Dendritic cell treated with granulocyte-macrophage colony-stimulating factor and Interleukin-4, amounts not matched to agents 40 ng/mL and 50 ng/mL, for 4 days (primary cell): ENCODE measurements at regions not wholly inside any gene's neighbourhood (a gene's known extent, or its start where the extent isn't known, plus 50 kb on each side); places are given as distances from the start of the nearest gene placed in this dataset.

ENCODE experiments used
- H3K27ac Mint-ChIP-seq: one replicate; pipeline ENCODE4 v1.8.0; 2022; ENCODE audit warnings: mild to moderate bottlenecking, mixed read lengths
- H3K27me3 Mint-ChIP-seq: one replicate; pipeline ENCODE4 v1.8.0; 2022; ENCODE audit warnings: mild to moderate bottlenecking, mixed read lengths
- H3K36me3 Mint-ChIP-seq: one replicate; pipeline ENCODE4 v1.8.0; 2022; ENCODE audit warnings: low read depth, mixed read lengths
- H3K4me1 Mint-ChIP-seq: one replicate; pipeline ENCODE4 v1.8.0; 2022; ENCODE audit warnings: low read depth, mixed read lengths
- H3K4me3 Mint-ChIP-seq: one replicate; pipeline ENCODE4 v1.8.0; 2022; ENCODE audit warnings: mild to moderate bottlenecking, moderate library complexity, mixed read lengths
- H3K9me3 Mint-ChIP-seq: one replicate; pipeline ENCODE4 v1.8.0; 2022; ENCODE audit warnings: mixed read lengths
- intact Hi-C: fragments of 100-400 bp; cut with micrococcal nuclease; formaldehyde crosslinking; loops from one replicate; pipeline ENCODE4 v1.15.0; 2022

DNA sequence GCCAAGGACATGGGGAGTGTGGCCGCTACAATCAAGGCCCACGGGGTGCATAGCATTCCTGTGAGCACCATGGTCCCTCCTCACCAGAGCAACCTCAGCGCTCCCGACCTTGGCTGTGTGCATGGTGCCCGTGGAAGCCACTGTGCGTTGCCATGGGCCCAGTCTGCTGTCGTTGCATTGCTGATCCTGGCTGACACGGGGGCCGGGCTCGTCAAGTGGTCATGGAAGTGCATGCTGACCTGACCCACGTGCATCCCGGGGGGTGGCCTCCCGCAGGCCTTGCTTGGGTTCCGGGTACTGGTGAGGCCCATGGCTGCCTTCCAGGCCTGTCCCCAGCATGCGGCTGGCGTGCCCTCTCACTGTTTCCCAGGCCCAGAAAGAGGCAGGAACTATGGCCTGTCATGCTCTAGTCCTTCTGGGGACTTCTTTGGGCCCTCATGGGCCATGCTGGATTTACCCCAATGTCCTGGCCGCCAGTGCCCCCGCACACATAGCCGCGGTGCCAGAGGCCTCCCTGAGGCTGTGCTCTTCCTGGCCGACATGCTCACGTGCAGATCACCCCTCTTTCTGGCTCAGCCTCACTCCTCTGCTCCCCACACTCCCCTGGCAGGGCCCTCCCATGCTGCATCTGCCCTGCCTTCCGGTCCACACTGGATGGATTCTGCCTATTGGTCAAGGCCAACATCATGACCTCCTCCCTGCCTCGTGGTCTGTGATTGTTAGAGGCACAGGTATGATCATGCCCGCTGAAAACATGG, 1258.0 kb downstream of the BRD1 start:
- intact Hi-C loops: no loop called here
- Mint-ChIP-seq H3K27ac (no peak overlapping the region), H3K4me3 (no peak overlapping the region), H3K9me3 (peaks cover 11% of the 10 kb centered on the region), H3K27me3 (peaks cover 34% of the 10 kb centered on the region), H3K36me3 (no peaks in the 10 kb centered on the region), H3K4me1 (no peaks in the 10 kb centered on the region)

GRCh38 chr22:48568736-48569330, 1258.8 kb downstream of the BRD1 start:
- H3K4me1 Mint-ChIP-seq: no peaks in the 10 kb centered on the region
- no peak overlapping the region for H3K4me3 Mint-ChIP-seq
- H3K9me3 Mint-ChIP-seq: peaks cover 11% of the 10 kb centered on the region
- intact Hi-C loops: no loop called here
- peaks cover 26% of the 10 kb centered on the region for H3K27me3 Mint-ChIP-seq
- no peak overlapping the region for H3K27ac Mint-ChIP-seq
- no peaks in the 10 kb centered on the region for H3K36me3 Mint-ChIP-seq

DNA sequence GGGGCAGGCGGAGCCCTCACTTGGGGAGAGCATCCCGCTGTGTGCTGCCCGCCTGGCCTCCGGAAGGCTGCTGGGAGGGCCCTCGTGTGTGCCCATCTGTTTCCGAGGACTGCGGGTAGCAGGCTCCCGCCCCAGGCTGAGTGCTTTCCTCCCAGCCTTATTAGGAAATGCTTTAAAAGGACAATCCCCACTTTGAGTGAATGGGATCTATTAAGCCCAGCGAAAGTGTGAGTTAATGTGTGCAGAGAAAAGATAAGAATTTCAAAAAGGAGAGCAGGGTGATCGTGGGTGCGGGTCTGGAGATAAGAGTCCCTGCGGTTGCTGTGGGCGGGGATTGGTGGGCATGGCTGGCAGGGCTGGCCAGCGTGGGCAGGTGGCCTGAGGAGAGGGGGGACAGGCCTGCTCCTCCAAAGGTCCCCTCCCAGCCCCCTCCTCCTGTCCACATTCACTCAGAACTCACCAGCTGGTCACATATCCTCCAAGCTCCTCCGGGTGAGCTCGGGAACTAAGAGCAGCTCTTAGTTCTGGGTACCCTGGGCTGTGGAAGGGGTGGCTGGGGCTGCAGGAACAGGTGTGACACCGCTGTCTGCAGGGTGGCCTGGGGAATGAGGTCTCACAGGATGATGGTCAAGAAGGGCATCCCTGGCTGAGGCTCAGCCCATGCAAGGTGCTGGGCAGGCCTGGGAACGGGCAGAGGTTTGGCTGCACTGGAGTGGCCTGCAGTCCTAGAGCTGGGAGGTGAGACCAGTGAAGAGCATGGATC, 1260.3 kb downstream of the BRD1 start:
- no peak overlapping the region for H3K4me3 Mint-ChIP-seq
- intact Hi-C loops: no loop called here
- H3K36me3 Mint-ChIP-seq: no peaks in the 10 kb centered on the region
- peaks cover 11% of the 10 kb centered on the region for H3K9me3 Mint-ChIP-seq
- H3K4me1 Mint-ChIP-seq: no peaks in the 10 kb centered on the region
- H3K27me3 Mint-ChIP-seq: peaks cover 12% of the 10 kb centered on the region
- no peak overlapping the region for H3K27ac Mint-ChIP-seq

DNA sequence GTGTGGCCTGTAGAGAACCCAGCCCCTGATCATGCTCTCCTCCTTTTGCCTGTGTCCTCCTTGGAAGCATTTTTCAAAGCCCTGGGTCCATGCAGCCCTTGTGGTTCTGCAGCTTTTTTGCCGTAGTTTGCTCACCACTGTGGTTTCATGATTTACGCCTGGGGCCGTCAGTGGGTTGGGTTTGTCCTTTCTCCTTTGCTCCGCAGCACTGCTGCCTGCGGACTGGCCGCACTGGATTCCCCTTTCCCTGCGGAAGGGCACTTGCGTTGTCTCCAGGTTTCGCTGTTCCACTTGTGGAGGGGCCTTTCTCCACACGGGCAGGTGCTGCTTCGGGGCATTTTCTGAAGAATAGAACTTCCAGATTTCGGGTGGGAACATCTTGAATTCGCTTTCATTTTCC, 1260.9 kb downstream of the BRD1 start:
- Mint-ChIP-seq H3K36me3 (no peaks in the 10 kb centered on the region), H3K27ac (no peak overlapping the region), H3K27me3 (peaks cover 10% of the 10 kb centered on the region), H3K9me3 (peaks cover 10% of the 10 kb centered on the region), H3K4me3 (no peak overlapping the region), H3K4me1 (no peaks in the 10 kb centered on the region)
- intact Hi-C loops: no loop called here

DNA sequence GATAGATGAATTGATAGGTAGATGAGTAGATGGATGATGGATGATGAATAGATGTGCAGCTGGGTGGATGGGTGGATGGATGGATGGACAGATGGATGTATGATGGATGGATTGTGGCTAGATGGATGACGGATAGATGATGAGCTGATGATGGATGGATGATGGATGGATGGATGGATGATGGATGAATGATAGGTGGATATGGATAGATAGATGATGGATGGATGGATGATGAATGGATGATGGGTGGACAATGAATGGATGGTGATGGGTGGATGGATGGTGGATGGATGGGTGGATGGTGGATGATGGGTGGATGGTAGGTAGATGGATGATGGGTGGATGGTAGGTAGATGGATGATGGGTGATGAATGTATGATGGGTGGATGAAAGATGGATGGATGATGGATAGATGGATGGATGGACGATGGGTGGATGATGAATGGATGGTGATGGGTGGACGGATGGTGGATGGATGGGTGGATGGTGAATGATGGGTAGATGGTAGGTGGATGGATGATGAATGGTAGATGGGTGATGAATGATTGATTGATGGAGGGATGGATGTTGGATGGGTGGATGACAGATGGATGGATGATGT, 1261.7 kb downstream of the BRD1 start:
- Mint-ChIP-seq H3K4me3 (no peak overlapping the region), H3K36me3 (no peaks in the 10 kb centered on the region), H3K9me3 (peaks cover 3% of the 10 kb centered on the region), H3K27ac (no peak overlapping the region), H3K4me1 (no peaks in the 10 kb centered on the region), H3K27me3 (peaks cover 9% of the 10 kb centered on the region)
- intact Hi-C loops: no loop called here

DNA sequence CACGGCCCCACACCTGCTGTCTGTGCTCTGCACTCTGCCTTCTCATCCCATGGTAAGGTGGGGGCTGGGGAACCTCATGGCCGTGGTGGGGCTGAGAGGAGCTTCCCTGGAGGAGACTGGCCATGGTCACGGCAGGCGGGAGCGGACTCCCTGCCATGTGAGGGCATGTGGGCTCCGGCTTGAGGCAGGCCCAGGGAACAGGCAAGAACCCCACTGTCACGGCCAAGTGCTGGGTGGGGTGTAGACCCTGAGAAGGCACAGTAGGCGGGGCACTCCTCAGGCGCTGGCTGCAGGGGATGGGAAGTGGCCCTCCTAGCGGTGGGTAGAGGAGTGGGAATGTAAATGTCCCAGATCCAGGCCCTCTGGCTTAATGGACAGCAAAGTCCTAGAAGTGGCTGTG, 1262.7 kb downstream of the BRD1 start:
- no peaks in the 10 kb centered on the region for H3K4me1 Mint-ChIP-seq
- no peaks in the 10 kb centered on the region for H3K9me3 Mint-ChIP-seq
- H3K36me3 Mint-ChIP-seq: no peaks in the 10 kb centered on the region
- H3K27ac Mint-ChIP-seq: no peak overlapping the region
- intact Hi-C loops: no loop called here
- peaks cover 9% of the 10 kb centered on the region for H3K27me3 Mint-ChIP-seq
- no peak overlapping the region for H3K4me3 Mint-ChIP-seq

DNA sequence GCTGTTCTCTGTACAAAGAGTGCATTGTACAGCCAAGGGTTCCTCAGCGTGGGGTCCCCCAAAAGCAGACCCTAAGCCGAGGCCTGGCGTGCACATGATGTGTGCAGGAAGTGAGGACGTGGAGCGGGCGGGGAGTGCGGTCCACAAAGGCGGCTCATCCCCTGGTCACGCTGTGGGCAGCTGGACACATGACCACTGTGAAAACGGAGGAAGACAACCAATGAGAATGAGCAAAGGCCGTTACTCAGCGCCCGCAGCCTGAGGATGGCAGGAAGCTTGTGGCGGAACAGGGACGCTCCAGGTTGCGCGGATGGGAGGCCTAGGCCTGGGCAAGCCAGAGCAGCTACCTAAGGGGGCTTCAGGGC, 1263.7 kb downstream of the BRD1 start:
- H3K9me3 Mint-ChIP-seq: no peaks in the 10 kb centered on the region
- no peaks in the 10 kb centered on the region for H3K4me1 Mint-ChIP-seq
- peaks cover 7% of the 10 kb centered on the region for H3K27me3 Mint-ChIP-seq
- H3K36me3 Mint-ChIP-seq: no peaks in the 10 kb centered on the region
- H3K27ac Mint-ChIP-seq: no peak overlapping the region
- no peak overlapping the region for H3K4me3 Mint-ChIP-seq
- intact Hi-C loops: no loop called here

DNA sequence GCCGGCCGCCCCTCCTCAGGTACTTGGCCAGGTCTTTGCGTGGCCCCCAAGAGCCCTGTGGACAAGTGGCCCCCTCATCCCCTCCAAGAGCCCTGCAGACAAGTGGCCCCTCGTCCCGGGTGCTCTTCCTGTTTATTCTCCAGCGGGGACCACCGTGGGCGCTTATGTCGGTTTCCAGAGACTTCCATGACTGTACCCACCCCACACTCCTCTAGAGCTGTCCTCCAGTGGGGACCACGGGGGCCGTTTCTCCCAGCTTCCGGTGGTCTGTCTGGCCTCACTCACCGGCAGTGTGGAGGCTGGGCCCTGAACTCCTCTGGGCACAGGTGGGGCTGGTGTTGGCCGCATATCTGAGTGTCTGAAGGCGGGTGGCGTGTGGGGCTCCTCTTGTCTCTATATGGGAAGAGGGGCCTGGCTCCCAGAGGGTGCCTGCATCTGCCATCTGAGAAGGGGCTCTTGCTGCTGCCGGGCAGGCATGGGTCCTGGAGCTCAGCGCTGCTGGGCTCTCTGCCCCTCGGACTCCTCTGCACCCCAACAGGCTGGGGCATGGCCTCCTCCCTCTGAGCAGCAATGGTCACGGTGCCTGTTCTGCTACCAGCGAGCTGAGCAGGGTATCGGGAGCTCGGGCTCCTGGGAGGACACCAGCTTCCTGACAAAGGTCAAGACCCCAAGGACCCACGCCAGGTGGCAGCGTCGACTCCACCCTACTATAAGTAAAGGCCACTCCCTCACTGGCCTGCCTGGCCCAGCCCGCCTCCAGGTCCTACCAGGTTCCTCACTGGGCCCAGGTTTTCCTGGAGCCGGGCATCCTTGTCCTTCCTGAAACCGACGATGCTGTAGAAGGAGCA, 1264.3 kb downstream of the BRD1 start:
- H3K9me3 Mint-ChIP-seq: no peaks in the 10 kb centered on the region
- no peaks in the 10 kb centered on the region for H3K4me1 Mint-ChIP-seq
- intact Hi-C loops: no loop called here
- peaks cover 3% of the 10 kb centered on the region for H3K27me3 Mint-ChIP-seq
- no peak overlapping the region for H3K4me3 Mint-ChIP-seq
- H3K27ac Mint-ChIP-seq: no peak overlapping the region
- no peaks in the 10 kb centered on the region for H3K36me3 Mint-ChIP-seq

DNA sequence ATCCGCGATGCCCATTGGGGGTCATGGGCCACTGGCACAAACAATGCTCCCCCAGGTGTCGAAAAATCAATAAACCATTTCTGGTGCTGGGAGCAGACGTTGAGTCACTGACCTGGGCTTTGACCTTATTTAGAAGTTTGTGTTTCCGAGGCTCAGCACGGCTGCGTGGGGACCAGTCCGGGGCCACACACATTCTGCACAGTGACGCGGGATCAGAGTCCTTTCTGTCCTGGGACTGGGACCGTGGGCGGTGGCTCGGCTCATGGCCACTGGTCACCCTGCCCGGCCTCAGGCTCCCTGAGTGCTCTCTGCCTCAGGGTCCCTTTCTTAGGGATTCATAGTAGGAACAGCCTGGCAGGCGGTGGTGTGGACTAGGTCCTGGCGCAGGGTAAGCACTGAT, 1266.0 kb downstream of the BRD1 start:
- H3K9me3 Mint-ChIP-seq: no peaks in the 10 kb centered on the region
- no peaks in the 10 kb centered on the region for H3K36me3 Mint-ChIP-seq
- no peaks in the 10 kb centered on the region for H3K27me3 Mint-ChIP-seq
- intact Hi-C loops: no loop called here
- no peak overlapping the region for H3K4me3 Mint-ChIP-seq
- H3K27ac Mint-ChIP-seq: no peak overlapping the region
- H3K4me1 Mint-ChIP-seq: no peaks in the 10 kb centered on the region

DNA sequence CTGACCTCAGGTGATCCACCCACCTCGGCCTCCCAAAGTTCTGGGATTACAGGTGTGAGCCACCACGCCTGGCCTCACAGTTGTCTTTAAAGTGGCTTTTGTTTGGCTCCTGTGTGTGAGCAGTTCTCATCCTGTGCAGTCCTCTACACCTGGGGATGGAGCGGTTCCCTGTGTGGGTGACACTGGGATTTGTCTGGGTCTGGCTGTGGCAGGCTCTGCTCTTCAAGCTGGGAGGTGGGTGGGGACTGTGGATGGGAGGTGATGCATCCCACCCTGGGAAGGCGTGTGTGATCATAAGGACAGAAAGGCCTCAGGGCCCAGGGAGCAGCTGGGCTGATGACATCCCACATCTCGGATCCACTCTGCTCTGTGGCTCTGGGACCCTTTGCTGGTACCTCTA, 1266.8 kb downstream of the BRD1 start:
- Mint-ChIP-seq H3K27me3 (no peaks in the 10 kb centered on the region), H3K36me3 (no peaks in the 10 kb centered on the region), H3K4me3 (no peak overlapping the region), H3K4me1 (no peaks in the 10 kb centered on the region), H3K9me3 (no peaks in the 10 kb centered on the region), H3K27ac (no peak overlapping the region)
- intact Hi-C loops: no loop called here

- Mint-ChIP-seq H3K4me3 (no peak overlapping the region), H3K4me1 (no peaks in the 10 kb centered on the region), H3K36me3 (no peaks in the 10 kb centered on the region), H3K27ac (no peak overlapping the region), H3K9me3 (no peaks in the 10 kb centered on the region), H3K27me3 (no peaks in the 10 kb centered on the region)
- intact Hi-C loops: no loop called here
Observed at GRCh38 chr22:48560389-48560751, 1267.3 kb downstream of the BRD1 start.

DNA sequence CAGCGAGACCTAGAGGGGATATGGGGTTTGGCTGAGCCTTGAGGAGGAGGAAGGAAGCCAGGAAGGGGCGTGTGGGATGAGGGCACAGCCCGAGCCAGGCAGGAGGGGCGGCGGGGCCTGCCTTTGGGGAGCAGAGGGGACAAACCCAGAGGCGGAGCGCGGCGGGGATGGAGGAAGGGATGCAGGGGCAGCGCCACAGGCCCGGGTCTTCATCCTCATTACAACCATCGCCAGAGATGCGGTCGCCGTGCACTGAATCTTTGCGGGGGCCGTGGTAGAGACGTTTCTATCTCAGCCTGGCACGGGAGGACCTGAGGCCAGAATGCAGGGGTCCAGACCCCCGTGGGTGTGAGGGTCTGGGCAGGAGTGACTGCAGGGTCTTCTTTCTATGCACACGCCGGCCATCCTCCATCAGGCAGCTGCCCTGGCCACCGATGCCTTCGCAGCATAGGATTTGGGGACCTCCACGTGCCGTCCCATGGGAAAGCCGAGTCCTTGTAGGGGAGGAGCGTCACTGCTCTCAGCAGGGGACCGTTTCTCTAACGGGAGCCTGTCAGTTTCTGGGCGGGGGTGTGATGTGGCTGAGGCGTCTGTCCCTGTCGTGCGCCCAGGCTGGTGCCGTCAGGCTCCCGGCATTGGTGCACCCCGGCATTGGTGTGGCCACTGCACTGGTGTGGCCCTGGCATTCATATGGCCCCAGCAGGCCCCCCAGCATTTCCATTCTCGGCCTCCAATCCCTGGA, 1267.9 kb downstream of the BRD1 start:
- Mint-ChIP-seq H3K9me3 (no peaks in the 10 kb centered on the region), H3K4me3 (no peak overlapping the region), H3K27ac (no peak overlapping the region), H3K36me3 (no peaks in the 10 kb centered on the region), H3K4me1 (no peaks in the 10 kb centered on the region), H3K27me3 (no peaks in the 10 kb centered on the region)
- intact Hi-C loops: no loop called here
